ENCODE measurements at regions not wholly inside any gene's neighbourhood (a gene's known extent, or its start where the extent isn't known, plus 50 kb on each side); places are given as distances from the start of the nearest gene placed in this dataset.
"Not testable (repeated sequence)": the region's sequence is repeated elsewhere in the genome, so short reads cannot be mapped to it uniquely, and the experiment has no call there.

GRCh38 chr9:90478821-90479220 lies 163.8 kb downstream of the DIRAS2 start:
- DNase-seq (ENCODE audit: low spot score): no peak

DNA sequence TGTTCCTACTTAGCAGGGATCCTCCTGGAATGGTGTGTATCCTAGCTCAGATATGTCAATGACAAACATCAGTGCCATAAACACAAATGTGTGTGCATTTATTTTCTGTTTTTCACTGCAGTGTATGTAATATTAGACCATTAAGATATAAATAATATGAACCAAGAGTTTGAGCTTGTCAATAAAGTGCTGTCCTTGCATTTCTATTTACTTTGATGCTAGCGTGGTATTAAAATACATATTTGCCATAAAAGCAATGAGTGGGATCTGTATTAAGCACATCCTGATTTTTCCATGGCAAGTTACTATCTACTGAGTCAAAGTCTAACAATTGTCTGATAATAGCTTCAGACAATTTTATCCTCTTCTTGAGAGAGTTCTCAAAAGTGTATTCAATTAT lies 157.6 kb downstream of the DIRAS2 start:
- no peak for DNase-seq (ENCODE audit: low spot score)

- no peak for DNase-seq (ENCODE audit: low spot score)
Measured at GRCh38 chr9:90489066-90489465, 153.6 kb downstream of the DIRAS2 start.

GRCh38 chr9:90499761-90500160 lies 142.9 kb downstream of the DIRAS2 start:
- no peak for DNase-seq (ENCODE audit: low spot score)

- DNase-seq (ENCODE audit: low spot score): no peak
Measured at GRCh38 chr9:90502134-90502533, 140.5 kb downstream of the DIRAS2 start.

GRCh38 chr9:90504486-90504885 lies 138.1 kb downstream of the DIRAS2 start:
- DNase-seq (ENCODE audit: low spot score): no peak

GRCh38 chr9:90505695-90506094 lies 136.9 kb downstream of the DIRAS2 start:
- DNase-seq (ENCODE audit: low spot score): no peak

- not testable (repeated sequence) for DNase-seq (ENCODE audit: low spot score)
Measured at GRCh38 chr9:90506402-90506801, 136.2 kb downstream of the DIRAS2 start.

GRCh38 chr9:90507621-90508020 lies 135.0 kb downstream of the DIRAS2 start:
- no peak for DNase-seq (ENCODE audit: low spot score)

- DNase-seq (ENCODE audit: low spot score): no peak
Measured at GRCh38 chr9:90508940-90509339, 133.7 kb downstream of the DIRAS2 start.

- no peak for DNase-seq (ENCODE audit: low spot score)
Measured at GRCh38 chr9:90511711-90512110, 130.9 kb downstream of the DIRAS2 start.

GRCh38 chr9:90514877-90515276 lies 127.7 kb downstream of the DIRAS2 start:
- DNase-seq (ENCODE audit: low spot score): no peak

DNA sequence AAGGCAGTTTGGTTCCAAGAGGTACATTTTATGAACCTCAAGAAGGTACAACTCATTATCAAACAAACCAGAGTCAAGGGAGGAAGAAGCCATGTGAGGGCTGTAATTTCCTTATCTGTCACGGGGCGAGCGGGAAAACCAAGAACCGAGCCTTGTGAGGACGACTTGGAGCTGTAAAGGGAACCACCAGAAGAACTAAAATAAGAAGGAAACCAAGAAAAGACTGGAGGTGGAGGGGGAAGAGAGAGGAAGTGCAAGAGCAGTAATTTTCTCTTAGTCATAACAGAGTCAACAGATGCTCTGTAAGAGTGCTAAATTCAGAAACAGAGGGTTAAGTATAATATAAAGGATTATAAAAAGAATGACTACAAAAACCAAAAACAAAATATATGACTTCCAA lies 127.1 kb downstream of the DIRAS2 start:
- no peak for DNase-seq (ENCODE audit: low spot score)

GRCh38 chr9:90517103-90517502 lies 125.5 kb downstream of the DIRAS2 start:
- DNase-seq (ENCODE audit: low spot score): no peak

DNA sequence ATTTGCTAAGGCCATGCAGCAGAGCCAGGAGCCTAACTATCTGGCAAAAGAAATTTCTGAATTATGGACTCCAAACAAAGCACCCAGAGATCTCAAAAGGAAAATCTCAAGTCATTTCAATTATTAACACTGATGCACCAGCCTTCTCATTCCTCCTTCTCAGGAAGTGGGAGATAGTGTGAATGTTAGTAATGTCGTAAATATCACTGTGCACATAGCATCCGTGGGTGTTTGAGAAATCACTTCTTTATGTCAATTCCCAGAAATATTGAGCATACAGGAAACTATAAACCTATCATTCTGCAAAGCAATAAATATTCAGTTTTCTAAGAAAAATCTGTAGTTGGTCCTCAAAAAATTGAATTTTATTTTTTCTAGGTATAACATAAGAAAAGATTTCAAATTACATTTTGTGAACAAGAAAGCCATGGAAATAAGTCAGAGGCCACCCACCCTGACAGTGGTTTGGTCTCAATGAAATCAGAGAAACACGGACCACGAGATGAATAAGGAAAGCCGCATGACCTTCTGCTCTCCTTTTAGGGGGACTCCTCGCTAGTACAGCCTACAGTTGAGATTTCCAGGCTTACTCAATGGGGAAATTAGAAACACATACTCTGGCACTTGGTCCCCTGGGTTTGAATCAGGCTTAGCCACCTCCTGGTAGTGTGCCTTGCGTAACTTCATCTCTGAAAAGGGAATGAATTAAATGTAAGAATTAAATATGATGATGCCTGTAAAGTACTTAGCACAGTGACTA lies 120.6 kb downstream of the DIRAS2 start:
- DNase-seq (ENCODE audit: low spot score): no peak

GRCh38 chr9:90523958-90524357 lies 118.7 kb downstream of the DIRAS2 start:
- DNase-seq (ENCODE audit: low spot score): no peak

- DNase-seq (ENCODE audit: low spot score): no peak
Measured at GRCh38 chr9:90526386-90526785, 116.2 kb downstream of the DIRAS2 start.

DNA sequence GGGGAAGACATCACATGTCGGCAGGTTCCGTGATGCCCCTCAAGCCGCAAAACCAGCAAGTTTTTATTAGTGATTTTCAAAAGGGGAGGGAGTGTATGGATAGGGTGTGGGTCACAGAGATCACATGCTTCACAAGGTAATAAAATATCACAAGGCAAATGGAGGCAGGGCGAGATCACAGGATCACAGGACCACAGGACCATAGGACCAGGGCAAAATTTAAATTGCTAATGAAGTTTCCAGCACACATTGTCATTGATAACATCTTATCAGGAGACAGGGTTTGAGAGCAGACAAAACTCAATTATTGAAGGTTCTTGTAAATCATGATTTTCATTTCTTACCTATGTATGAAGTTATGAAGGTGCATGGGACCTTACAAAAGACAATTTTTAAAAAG lies 106.5 kb downstream of the DIRAS2 start:
- not testable (repeated sequence) for DNase-seq (ENCODE audit: low spot score)

- no peak for DNase-seq (ENCODE audit: low spot score)
Measured at GRCh38 chr9:90538566-90538965, 104.1 kb downstream of the DIRAS2 start.

GRCh38 chr9:90539286-90539685 lies 103.3 kb downstream of the DIRAS2 start:
- DNase-seq (ENCODE audit: low spot score): no peak

GRCh38 chr9:90540734-90541133 lies 101.9 kb downstream of the DIRAS2 start:
- no peak for DNase-seq (ENCODE audit: low spot score)

DNA sequence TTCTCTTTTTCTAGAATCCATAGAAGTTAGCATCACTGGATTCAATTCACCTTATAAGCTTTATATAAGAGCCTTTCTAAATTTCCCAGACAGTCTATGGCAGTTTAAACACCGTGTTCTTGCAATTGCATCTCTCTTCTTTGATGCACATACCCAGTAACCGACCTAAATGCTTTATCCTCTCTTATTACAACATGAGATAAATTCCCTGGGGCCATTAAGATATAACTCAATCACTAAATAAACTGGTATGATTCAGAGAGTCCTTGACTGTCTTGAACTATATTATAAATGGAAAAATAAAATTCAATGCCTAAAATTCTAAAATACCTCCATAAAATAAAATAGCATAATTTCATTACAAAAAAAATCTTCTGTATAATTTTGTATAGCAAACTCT lies 98.1 kb downstream of the DIRAS2 start:
- DNase-seq (ENCODE audit: low spot score): no peak

DNA sequence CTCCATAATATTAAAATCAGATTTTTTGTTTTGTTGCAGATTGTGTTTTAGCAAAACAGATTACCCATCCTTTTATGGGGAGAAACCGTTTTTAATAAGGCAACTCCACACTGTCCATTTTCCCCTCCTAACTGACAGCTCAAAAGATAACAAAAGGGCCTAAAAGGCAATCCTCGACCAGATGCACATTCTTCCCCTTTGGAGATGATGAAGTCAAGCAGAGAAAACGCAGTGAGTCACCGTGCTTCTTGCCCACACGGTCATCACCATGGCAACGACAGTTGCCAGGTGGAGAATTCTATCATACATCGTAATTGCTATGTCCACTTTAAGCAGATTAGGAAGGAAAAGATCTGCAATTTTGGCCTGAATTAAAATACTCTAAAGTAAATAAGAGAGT lies 96.4 kb downstream of the DIRAS2 start:
- no peak for DNase-seq (ENCODE audit: low spot score)

GRCh38 chr9:90547896-90548295 lies 94.7 kb downstream of the DIRAS2 start:
- no peak for DNase-seq (ENCODE audit: low spot score)
